A673 (cell line): ENCODE measurements at regions not wholly inside any gene's neighbourhood (a gene's known extent, or its start where the extent isn't known, plus 50 kb on each side); places are given as distances from the start of the nearest gene placed in this dataset.
A peak's percentile ranks its signal among the peaks of the same experiment; 100 is the strongest.

Experiments used
- BruUV-seq: library from RNA; stranded (reverse); fragments of 400-500 nt; replicated peaks from 2 replicates; lab custom pipeline; 2021; lab: Mats Ljungman, UMichigan
- CTCF ChIA-PET: fragments of 300-600 bp; sonication (Branson Sonifier 250); formaldehyde crosslinking; loops from one replicate; lab custom pipeline; 2022; ENCODE audit warnings: antibody characterized with exemption; lab: Charles Lee
- POLR2A ChIA-PET: fragments of 300-600 bp; sonication (Branson Sonifier 250); formaldehyde crosslinking; loops from one replicate; lab custom pipeline; 2022; ENCODE audit warnings: antibody characterized with exemption; ENCODE audit not compliant: low non-redundant PET; lab: Charles Lee
- DNase-seq: peaks from one replicate; pipeline ENCODE4 v3.0.0-alpha.2; 2015; ENCODE audit warnings: low spot score
- H3K27ac ChIP-seq: fragments of 200-600 bp; sonication (generic); 2 replicates; pipeline ENCODE4 v1.5.1; 2016; ENCODE audit warnings: mixed run types, low read depth, mild to moderate bottlenecking, mixed read lengths, antibody characterized with exemption, low read length; ENCODE audit not compliant: poor library complexity, severe bottlenecking
- H3K27me3 ChIP-seq: fragments of 200-600 bp; sonication (generic); replicated peaks from 2 replicates; pipeline ENCODE4 v1.6.1; 2017; ENCODE audit warnings: mixed run types, low read depth, mild to moderate bottlenecking, mixed read lengths, antibody characterized with exemption, low read length; ENCODE audit not compliant: insufficient read depth, poor library complexity
- H3K36me3 ChIP-seq: fragments of 200-600 bp; sonication (generic); 2 replicates; pipeline ENCODE4 v1.6.1; 2016; ENCODE audit warnings: mixed run types, mild to moderate bottlenecking, mixed read lengths, antibody characterized with exemption, low read length; ENCODE audit not compliant: insufficient read depth, poor library complexity, severe bottlenecking
- H3K4me1 ChIP-seq: fragments of 200-600 bp; sonication (generic); 2 replicates; pipeline ENCODE4 v1.6.1; 2017; ENCODE audit warnings: mixed run types, mild to moderate bottlenecking, mixed read lengths, antibody characterized with exemption, low read length; ENCODE audit not compliant: insufficient read depth, poor library complexity, severe bottlenecking
- H3K4me3 ChIP-seq: fragments of 200-600 bp; sonication (generic); 2 replicates; pipeline ENCODE4 v1.5.1; 2016; ENCODE audit warnings: low read depth, mixed run types, mild to moderate bottlenecking, mixed read lengths, low read length; ENCODE audit not compliant: poor library complexity, severe bottlenecking
- H3K9me3 ChIP-seq: fragments of 200-600 bp; sonication (generic); 2 replicates; pipeline ENCODE4 v1.6.1; 2016; ENCODE audit warnings: mixed run types, low read depth, mild to moderate bottlenecking, mixed read lengths, antibody characterized with exemption, low read length; ENCODE audit not compliant: poor library complexity, severe bottlenecking
- CTCF ChIP-seq: fragments of 300-800, 200-600 bp; sonication (generic); conservative IDR thresholded peaks from 2 replicates; pipeline ENCODE4 v1.5.1; 2017; ENCODE audit warnings: low read depth, mild to moderate bottlenecking, antibody characterized with exemption, low read length, moderate library complexity, mixed read lengths
- EZH2 ChIP-seq: fragments of 200-600 bp; sonication (generic); IDR thresholded peaks from 2 replicates; pipeline ENCODE4 v1.6.1; 2017; ENCODE audit warnings: borderline replicate concordance, low read depth, mild to moderate bottlenecking, mixed read lengths, antibody characterized with exemption, low read length; ENCODE audit not compliant: poor library complexity, severe bottlenecking
- intact Hi-C: fragments of 100-400 bp; cut with micrococcal nuclease; formaldehyde crosslinking; loops from one replicate; pipeline ENCODE4 v1.10.0; 2022; ENCODE audit not compliant: unreplicated experiment

DNA sequence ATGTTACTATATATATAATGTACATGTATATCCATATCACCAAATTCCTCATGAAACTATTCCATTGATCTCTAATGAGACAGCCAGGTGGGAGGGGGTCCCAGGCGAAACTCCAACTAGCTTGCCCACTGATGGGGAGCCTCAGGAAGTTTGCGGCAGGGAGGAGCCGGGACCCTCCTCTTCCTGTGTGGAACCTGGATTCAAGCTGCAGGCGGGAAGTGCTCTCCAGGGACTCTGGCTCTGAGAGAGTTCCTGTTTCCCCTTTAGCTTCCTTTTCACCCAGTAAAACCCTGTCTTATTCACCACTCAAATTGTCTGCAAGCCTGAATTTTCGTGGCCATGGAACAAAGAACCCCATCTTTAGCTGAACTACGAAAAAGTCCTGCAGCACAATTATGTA is 152.2 kb downstream of the OPN5 start:
- BruUV-seq = no TSS peak
- Histone ChIP-seq H3K36me3 (no peaks in the 10 kb centered on the region), H3K4me1 (no peaks in the 10 kb centered on the region), H3K27me3 (no peaks in the 10 kb centered on the region), H3K4me3 (no peak overlapping the region), H3K9me3 (no peaks in the 10 kb centered on the region), H3K27ac (no peak overlapping the region)
- POLR2A ChIA-PET = no interaction called here
- intact Hi-C loops = no loop called here
- CTCF ChIA-PET = no interaction called here
- DNase-seq = peak; percentile 31
- TF ChIP-seq CTCF = no peak

- no peaks in the 10 kb centered on the region for H3K36me3 ChIP-seq
- no peaks in the 10 kb centered on the region for H3K9me3 ChIP-seq
- no peak for DNase-seq
- intact Hi-C loops = no loop called here
- no TSS peak for BruUV-seq
- ChIA-PET CTCF (no interaction called here), POLR2A (no interaction called here)
- TF ChIP-seq CTCF (no peak), EZH2 (no peak)
- no peak overlapping the region for H3K27ac ChIP-seq
- no peaks in the 10 kb centered on the region for H3K27me3 ChIP-seq
- no peak overlapping the region for H3K4me3 ChIP-seq
- H3K4me1 ChIP-seq = no peaks in the 10 kb centered on the region
Observed at GRCh38 chr6:47932575-47932974, 150.7 kb downstream of the OPN5 start.

GRCh38 chr6:47924001-47924400 is 142.2 kb downstream of the OPN5 start:
- TF ChIP-seq EZH2 = no peak
- TF ChIP-seq CTCF = no peak
- no peaks in the 10 kb centered on the region for H3K9me3 ChIP-seq
- no peaks in the 10 kb centered on the region for H3K4me1 ChIP-seq
- no TSS peak for BruUV-seq
- ChIA-PET CTCF (no interaction called here), POLR2A (no interaction called here)
- no peak overlapping the region for H3K27ac ChIP-seq
- intact Hi-C loops = no loop called here
- no peak overlapping the region for H3K4me3 ChIP-seq
- H3K36me3 ChIP-seq = no peaks in the 10 kb centered on the region
- H3K27me3 ChIP-seq = no peaks in the 10 kb centered on the region
- DNase-seq = no peak
